NB4 (cell line): ENCODE measurements at regions not wholly inside any gene's neighbourhood (a gene's known extent, or its start where the extent isn't known, plus 50 kb on each side); places are given as distances from the start of the nearest gene placed in this dataset.

Source experiments
- CTCF ChIP-seq: IDR thresholded peaks from one replicate; pipeline ENCODE4 v1.5.1; 2012; ENCODE audit warnings: low read depth, low read length
- MAX ChIP-seq: IDR thresholded peaks from 2 replicates; pipeline ENCODE4 v1.6.1; 2011; ENCODE audit warnings: low read depth, low read length
- POLR2A ChIP-seq: IDR thresholded peaks from 2 replicates; pipeline ENCODE4 v1.6.1; 2011; ENCODE audit warnings: mild to moderate bottlenecking; ENCODE audit not compliant: insufficient read length; ENCODE audit errors: extremely low read depth

GRCh38 chr15:67899596-67900283 is 59.9 kb upstream of the RNU6-1 start:
- TF ChIP-seq CTCF (no peak), POLR2A (no peak), MAX (no peak)
